NT2/D1 (cell line): ENCODE measurements at regions not wholly inside any gene's neighbourhood (a gene's known extent, or its start where the extent isn't known, plus 50 kb on each side); places are given as distances from the start of the nearest gene placed in this dataset.

ENCODE experiments used
- YY1 ChIP-seq: IDR thresholded peaks from 2 replicates; pipeline ENCODE4 v1.6.1; 2011; ENCODE audit not compliant: insufficient read length, insufficient read depth
- ZNF274 ChIP-seq: IDR thresholded peaks from 2 replicates; pipeline ENCODE4 v1.6.1; 2011; ENCODE audit warnings: mild to moderate bottlenecking, low read depth, low read length

DNA sequence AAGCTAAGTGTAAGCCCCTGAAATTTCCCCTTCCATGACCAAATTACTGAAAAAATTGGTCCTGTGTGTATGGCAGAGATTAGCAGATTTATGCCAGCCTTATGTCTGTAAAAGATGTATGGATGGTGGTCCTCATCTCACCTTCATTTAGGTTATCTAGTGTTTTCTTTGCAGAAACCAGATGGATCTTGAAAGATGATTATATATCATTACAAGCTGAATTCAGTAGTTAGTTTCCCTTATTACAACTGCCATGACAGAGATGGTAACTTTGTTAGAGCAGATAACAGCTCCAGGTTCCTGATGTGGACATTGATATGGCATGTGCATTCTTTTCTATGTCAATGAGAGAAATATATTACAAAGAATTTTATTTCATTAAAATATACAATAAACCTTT lies 1403.2 kb upstream of the CDH6 start:
- no peak for TF ChIP-seq YY1
- no peak for TF ChIP-seq ZNF274
